ENCODE measurements at regions not wholly inside any gene's neighbourhood (a gene's known extent, or its start where the extent isn't known, plus 50 kb on each side); places are given as distances from the start of the nearest gene placed in this dataset.

DNA sequence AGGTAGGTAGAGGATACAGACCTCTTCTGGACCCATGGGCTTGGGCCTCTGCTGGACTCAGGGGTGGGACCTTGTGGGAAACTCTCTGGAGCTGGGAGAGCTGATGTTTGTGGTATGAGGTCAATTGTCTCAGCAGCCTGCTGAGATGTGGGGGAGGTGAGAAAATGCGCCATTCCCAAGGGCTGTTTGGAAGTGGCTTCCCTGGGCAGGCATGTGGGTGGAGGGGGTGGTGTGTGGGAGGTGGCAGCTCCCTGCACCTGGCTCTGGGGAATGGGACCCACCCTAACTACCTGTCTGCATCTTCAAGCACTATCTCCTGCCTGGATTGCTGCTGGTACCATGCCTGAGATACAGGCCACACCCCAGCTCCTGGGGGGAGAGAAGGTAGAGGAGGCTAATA is 97.4 kb upstream of the THY1 start:
- H3K9me3 Mint-ChIP-seq = peaks cover 0 to 1% of the 10 kb centered on the region in 2 donors

DNA sequence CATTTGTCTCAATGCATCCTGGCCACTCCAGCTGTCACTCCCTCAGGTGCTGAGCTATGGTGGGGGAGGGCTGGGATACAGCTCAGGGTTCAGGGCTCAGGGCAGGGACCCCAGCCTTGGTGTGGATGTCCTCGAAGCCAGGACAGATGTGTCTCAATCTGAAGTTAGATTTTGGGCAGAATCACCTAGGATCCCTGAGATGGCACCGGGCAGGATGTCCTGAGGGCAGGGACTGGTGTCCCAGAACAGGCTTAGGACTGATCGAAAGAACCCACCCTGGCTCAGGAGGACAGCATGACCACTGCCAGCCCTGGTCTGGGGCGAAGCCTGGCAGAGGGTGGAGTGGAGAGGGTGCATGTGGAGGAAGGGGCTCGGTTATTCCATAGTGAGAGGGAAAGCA is 96.8 kb upstream of the THY1 start:
- ATAC-seq (replicated peaks) = no peak
- H3K27ac Mint-ChIP-seq = no peak overlapping the region

More for the DNA sequence above, 97.4 kb upstream of the THY1 start:
- ATAC-seq (replicated peaks) (no peak), DNase-seq (no peak)
- Mint-ChIP-seq H3K4me1 (peaks cover 18 to 23% of the 10 kb centered on the region in 2 donors), H3K27me3 (peaks cover 9 to 18% of the 10 kb centered on the region in 2 donors), H3K4me3 (no peak overlapping the region), H3K36me3 (peaks cover 0 to 3% of the 10 kb centered on the region in 2 donors), H3K27ac (peak overlapping the region; percentile 62)

DNA sequence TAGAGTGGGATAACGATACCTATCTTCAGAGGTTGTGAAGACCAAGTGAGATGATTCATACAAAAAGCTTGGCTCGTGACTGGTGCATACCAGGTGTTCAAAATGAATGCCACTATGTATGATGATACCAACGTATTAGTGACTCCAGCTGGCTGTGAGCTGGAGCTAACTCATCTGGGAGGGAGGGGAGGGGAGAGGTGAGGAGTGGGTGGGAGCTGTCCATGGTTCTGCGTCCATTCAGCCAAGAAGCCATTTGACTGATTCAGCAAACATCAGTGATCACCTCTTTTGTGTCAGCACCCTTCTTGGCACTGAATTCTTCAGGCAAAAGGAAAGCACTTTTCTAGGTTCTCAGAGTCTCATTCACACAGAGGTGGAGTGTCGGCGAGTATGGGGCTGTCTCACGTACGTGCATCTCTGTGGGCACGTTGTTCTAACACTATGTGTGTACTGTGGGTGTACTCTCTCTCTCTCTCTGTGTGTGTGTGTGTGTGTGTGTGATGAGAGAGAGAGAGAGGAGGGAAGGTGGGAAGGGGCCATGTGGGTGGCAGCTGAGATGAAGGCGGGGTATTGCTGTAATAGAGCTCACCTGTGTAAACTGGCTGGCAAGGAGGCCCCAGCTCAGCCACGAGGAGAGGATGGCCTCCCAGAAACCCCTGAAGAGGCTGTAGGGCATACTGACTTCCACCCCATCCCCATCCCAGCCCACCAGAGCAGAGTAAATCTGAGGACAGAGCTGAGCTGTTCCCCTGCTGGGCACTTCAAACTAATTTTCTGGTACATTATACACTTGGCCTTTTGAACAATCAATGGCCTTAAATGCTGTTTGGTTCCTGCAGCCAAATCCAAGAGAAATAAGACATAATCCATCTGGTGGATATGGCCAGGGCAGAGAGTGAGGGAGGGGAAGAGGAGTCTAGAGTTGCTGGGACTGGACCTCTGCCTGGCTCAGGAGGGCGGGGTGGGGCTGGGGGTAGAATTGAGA is 96.1 kb upstream of the THY1 start:
- no peak for ATAC-seq (replicated peaks)
- Mint-ChIP-seq H3K9me3 (peaks cover 0 to under 1% of the 10 kb centered on the region in 2 donors), H3K4me3 (no peak overlapping the region), H3K27ac (no peak overlapping the region), H3K36me3 (peaks cover 0 to 2% of the 10 kb centered on the region in 2 donors), H3K27me3 (peaks cover 9 to 18% of the 10 kb centered on the region in 2 donors), H3K4me1 (peaks cover 11 to 12% of the 10 kb centered on the region in 2 donors)
- DNase-seq = no peak

More for the DNA sequence above, 96.8 kb upstream of the THY1 start:
- peaks cover 9 to 18% of the 10 kb centered on the region in 2 donors for H3K27me3 Mint-ChIP-seq
- peaks cover 0 to 3% of the 10 kb centered on the region in 2 donors for H3K36me3 Mint-ChIP-seq
- H3K9me3 Mint-ChIP-seq = peaks cover 0 to 1% of the 10 kb centered on the region in 2 donors
- H3K4me3 Mint-ChIP-seq = no peak overlapping the region
- H3K4me1 Mint-ChIP-seq = peaks cover 13 to 16% of the 10 kb centered on the region in 2 donors
- no peak for DNase-seq

DNA sequence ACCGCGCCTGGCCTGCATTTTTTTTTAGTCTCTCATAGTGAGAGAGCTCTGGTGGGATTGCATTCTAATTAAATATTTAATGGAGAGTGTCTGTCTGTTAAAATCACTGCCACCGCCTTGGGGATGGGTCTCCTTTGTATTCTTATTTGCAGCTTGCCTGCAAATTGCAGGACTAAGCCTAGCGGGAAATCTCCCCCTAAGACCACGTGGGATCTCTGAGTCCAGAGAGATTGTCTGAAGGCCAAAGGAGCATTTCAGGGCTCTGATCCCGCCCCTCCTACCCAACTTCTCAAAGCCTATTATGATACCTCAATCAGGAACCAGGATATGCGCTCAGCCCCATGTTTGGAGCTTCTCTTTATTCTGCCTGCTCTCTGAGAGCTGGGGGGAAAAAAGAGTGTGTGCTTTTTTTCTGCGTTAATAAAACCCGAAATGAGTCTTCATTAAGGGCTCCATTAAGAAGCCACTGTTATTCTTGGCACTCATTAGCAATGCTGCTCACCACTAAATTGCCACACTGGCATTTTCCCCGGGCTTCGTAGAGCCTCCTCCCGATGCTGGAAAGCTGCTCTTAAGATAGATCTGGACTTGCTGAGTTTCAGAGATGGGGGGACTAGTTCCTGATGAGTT is 92.9 kb upstream of the THY1 start:
- Mint-ChIP-seq H3K9me3 (no peaks in the 10 kb centered on the region), H3K27ac (no peak overlapping the region), H3K27me3 (peaks cover 9 to 16% of the 10 kb centered on the region in 2 donors), H3K36me3 (no peaks in the 10 kb centered on the region), H3K4me3 (no peak overlapping the region), H3K4me1 (peaks cover 30 to 35% of the 10 kb centered on the region in 2 donors)
- DNase-seq (no peak), ATAC-seq (replicated peaks) (no peak)

DNA sequence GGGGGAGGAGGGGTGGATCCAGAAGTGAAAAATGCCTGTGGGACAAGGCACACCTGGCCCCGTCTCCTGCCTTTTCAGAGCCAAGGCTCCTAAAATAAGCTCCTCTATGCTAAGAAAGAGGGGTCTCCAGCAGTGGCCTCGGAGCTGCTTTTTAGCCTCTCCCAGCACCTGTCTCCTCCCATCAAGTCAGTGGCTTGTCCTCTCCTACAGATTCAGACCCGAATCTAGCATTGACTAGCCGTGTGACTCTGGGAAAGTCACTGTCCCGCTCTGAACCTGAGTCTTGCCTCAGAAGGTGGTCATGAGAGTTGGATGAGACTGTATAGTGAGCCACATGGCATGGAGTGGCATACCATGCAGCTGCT is 90.8 kb upstream of the THY1 start:
- no peak for ATAC-seq (replicated peaks)
- Mint-ChIP-seq H3K36me3 (no peaks in the 10 kb centered on the region), H3K4me1 (peaks cover 48 to 51% of the 10 kb centered on the region in 2 donors), H3K27ac (peak overlapping the region; percentile 3), H3K27me3 (peaks cover 9 to 15% of the 10 kb centered on the region in 2 donors), H3K4me3 (no peak overlapping the region), H3K9me3 (no peaks in the 10 kb centered on the region)
- no peak for DNase-seq

DNA sequence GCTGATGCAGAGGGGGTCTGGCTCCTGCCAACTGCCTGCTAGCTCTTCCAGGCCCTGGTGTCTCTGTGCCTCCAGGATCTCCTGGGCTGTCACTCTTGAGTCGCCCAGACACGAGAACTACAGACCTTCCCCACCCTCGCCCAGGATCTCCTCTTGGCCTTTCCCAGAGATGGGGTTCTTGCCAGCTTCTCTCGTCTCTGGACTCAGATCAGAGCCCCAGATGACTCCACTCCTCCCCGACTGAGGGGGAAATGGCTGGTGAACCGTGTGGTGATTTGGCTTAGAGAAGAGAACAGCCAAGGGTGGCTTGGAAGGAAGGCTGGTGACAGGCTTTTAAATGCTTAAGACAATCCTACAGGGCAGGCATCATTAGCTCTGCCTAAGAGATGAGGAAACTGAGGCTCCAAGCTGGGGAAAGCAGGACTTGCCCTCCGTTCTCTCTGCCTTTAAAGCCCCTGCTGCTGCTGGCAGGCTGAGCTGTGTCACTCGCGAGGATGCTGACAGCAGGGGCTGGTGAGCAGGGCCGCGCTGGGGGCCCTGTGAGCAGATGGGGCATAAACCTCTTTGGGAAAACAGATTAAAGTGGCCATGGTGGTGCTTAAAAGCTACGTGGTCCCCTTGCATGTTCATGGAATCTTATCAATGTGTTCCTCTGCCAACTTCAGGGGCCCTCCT is 90.3 kb upstream of the THY1 start:
- Mint-ChIP-seq H3K4me3 (peak overlapping the region in 1 of 2 donors; percentile 82), H3K36me3 (no peaks in the 10 kb centered on the region), H3K9me3 (no peaks in the 10 kb centered on the region), H3K27ac (peak overlapping the region; percentile 90), H3K27me3 (peaks cover 8 to 14% of the 10 kb centered on the region in 2 donors), H3K4me1 (peaks cover 48 to 51% of the 10 kb centered on the region in 2 donors)
- ATAC-seq (replicated peaks) = no peak
- DNase-seq = no peak

DNA sequence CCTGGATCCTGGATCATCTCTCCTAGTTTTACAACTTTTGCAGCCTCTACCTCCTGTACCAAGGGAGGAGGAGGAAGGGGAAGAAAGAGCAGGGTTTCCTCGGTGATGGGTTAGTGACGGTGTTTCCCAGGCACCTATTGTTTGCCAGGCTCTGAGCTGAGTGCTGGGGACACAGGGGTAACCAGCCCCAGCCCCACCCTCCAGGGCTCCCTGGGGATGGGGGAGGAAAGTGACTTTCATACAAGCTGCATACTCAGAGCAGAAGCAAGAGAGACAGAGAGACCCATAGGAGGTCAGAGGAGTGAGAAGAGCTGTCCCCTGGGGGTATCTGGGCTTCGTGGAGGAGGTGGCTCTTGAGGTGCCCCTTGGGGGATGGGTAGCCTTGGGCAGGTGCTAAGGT is 89.4 kb upstream of the THY1 start:
- Mint-ChIP-seq H3K27me3 (peaks cover 0 to 6% of the 10 kb centered on the region in 2 donors), H3K9me3 (no peaks in the 10 kb centered on the region), H3K36me3 (no peaks in the 10 kb centered on the region), H3K4me1 (peaks cover 48 to 51% of the 10 kb centered on the region in 2 donors), H3K27ac (peak overlapping the region; percentile 95), H3K4me3 (peak overlapping the region; percentile 82)
- DNase-seq (peak; percentile 90), ATAC-seq (replicated peaks) (peak; percentile 87 to 88)

DNA sequence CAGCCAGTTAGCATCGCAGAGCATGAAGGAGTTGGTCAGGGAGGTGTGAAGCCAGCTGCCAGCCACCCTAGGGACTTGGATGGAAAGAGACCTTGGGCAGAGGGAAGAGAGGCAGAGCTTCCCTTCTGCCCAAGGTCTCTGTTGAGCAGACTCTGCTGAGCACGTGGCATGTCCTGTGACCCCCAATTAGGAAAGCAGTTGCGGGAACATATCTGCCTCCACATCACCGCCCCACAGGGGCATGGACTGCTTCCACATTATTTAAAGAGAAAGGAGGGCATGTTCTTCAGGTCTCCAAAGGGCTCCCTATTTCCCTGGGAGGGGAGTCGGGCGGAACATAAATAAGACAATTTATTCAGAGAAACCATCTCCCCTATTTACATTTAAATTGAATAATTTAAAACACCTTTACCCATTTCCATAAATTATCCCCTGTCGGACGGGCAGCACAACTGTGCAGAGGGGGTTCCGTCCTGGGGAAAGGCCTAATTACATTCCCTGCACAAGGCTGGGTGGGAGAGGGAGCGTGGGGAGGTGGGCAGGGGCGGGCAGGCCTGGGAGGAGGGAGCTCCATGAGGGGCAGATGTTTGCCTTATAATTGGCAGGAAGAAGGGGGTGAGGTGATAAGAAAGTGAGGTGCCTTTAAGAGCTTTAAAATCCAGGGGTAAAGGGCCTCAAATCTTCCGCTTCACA is 88.8 kb upstream of the THY1 start:
- H3K27me3 Mint-ChIP-seq = peaks cover 0 to 6% of the 10 kb centered on the region in 2 donors
- H3K9me3 Mint-ChIP-seq = no peaks in the 10 kb centered on the region
- peak overlapping the region; percentile 82 for H3K4me3 Mint-ChIP-seq
- no peaks in the 10 kb centered on the region for H3K36me3 Mint-ChIP-seq
- ATAC-seq (replicated peaks) (no peak), DNase-seq (no peak)
- peak overlapping the region; percentile 95 for H3K27ac Mint-ChIP-seq
- H3K4me1 Mint-ChIP-seq = peaks cover 48 to 51% of the 10 kb centered on the region in 2 donors

DNA sequence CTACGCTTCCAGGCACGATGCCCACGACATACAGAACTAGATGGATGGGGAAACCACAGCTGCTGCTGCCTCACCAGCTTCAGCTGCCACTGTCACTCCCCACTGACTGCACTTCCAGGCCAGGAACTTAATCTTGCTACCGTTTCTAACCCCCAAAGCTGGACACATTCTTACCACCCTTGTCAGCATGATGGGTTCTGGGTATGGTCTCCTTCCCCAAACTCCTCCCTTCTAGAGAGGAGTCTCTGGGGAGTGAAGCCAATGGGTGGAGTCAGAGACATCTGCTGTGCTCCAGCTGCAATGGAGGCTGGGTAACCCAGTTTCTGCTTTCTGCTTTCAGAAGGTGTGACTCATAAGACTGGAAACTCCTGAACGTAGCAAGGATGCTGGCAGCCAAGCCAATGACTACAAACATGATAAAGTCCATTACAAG is 87.0 kb upstream of the THY1 start:
- Mint-ChIP-seq H3K36me3 (no peaks in the 10 kb centered on the region), H3K27ac (peak overlapping the region; percentile 95), H3K4me3 (peak overlapping the region; percentile 9 to 64), H3K27me3 (peaks cover 4 to 8% of the 10 kb centered on the region in 2 donors), H3K4me1 (peaks cover 47 to 51% of the 10 kb centered on the region in 2 donors), H3K9me3 (no peaks in the 10 kb centered on the region)
- DNase-seq (peak; percentile 85), ATAC-seq (replicated peaks) (peak; percentile 82 to 83)

DNA sequence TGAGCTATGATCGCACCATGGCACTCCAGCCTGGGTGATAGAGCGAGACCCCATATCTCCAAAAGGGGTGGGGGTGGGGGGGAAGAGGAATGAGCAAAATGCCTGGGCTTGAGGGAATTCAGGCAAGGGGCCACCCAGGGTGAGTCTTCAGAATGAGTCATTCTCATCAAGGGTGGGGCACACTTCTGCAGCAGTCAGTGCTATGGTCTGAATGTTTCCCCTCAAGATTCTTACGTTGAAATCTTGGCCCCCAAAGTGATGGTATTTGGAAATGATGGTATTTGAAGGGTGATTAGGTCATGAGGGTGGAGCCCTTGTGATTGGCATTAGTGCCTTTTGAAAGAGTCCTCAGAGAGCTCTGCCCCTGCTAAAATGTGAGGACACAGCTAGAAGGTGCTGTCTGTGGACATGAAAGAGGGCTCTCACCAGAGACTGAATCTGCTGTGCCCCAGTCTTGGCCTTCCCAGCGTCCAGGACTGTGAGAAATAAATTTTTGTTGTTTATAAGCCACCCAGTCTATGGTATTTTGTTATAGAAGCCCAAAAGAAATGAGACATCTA is 86.4 kb upstream of the THY1 start:
- Mint-ChIP-seq H3K4me1 (peaks cover 47 to 50% of the 10 kb centered on the region in 2 donors), H3K27me3 (peaks cover 4 to 8% of the 10 kb centered on the region in 2 donors), H3K36me3 (no peaks in the 10 kb centered on the region), H3K27ac (peak overlapping the region; percentile 95), H3K4me3 (peak overlapping the region in 1 of 2 donors; percentile 64), H3K9me3 (no peaks in the 10 kb centered on the region)
- DNase-seq (no peak), ATAC-seq (replicated peaks) (peak; percentile 3 to 5)

DNA sequence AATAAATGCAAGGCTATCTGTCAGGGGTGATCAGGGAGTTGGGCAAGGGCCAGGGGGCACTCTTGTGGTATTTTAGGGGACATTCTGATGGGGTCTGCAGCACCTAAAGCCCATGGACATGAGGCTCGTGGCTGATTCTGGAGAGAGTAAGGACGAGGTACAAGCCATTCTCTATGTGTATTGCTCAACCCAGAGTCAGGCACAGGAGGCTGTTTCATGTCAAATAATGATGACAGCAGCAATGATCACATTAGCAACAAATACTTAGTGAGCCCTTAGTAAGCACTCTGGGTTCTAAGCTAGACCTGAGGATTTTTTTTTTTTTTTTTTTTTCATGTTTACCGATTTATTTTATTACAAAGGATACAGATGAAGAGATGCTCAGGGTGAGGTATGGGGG is 83.5 kb upstream of the THY1 start:
- no peak for DNase-seq
- Mint-ChIP-seq H3K4me3 (no peak overlapping the region), H3K9me3 (peaks cover 5 to 9% of the 10 kb centered on the region in 2 donors), H3K4me1 (peaks cover 21 to 24% of the 10 kb centered on the region in 2 donors), H3K27ac (no peak overlapping the region), H3K27me3 (peaks cover 19 to 20% of the 10 kb centered on the region in 2 donors), H3K36me3 (peaks cover 4 to 8% of the 10 kb centered on the region in 2 donors)
- no peak for ATAC-seq (replicated peaks)

DNA sequence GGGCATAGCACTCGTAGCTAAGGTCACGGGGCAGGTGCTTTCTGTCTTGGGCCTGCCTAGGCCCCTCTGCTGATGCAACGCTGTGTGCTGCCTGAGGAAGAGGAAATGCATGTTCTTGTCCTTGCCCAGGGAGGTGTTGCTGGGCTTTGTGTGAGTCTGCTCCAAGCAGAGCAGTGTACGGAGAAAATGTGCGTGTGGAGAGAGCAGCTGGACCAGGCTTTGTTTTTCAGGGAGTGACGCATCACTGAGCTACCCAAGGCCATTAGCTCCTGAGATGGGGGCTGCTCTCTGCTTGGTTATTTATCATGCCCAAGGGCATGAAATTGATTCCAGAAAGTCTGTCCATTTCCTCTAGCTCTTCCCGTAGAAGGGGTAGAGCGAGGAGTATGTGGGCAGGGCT is 82.9 kb upstream of the THY1 start:
- Mint-ChIP-seq H3K36me3 (peaks cover 4 to 8% of the 10 kb centered on the region in 2 donors), H3K4me3 (no peak overlapping the region), H3K27me3 (peaks cover 21 to 22% of the 10 kb centered on the region in 2 donors)

DNA sequence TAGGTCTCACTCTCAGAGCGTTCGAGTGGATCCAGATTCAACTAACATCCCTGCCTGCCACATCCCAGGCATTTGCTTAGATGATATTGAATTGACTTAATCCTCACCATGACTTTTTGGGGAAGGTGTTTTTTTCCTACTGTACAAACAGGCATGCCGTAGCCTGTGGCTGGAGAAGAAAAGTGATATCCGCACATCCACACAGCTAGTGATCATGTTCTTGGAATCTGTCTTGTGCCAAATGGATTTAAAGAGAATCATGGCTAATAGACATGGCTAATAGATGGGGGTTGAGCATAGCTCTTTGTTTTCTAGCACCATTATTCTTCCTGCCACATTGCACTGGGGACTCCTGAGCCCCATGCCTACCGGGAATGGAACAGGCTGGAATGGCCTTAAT is 82.1 kb upstream of the THY1 start:
- ATAC-seq (replicated peaks) = no peak
- Mint-ChIP-seq H3K27ac (no peak overlapping the region), H3K4me1 (peaks cover 8 to 12% of the 10 kb centered on the region in 2 donors), H3K4me3 (no peak overlapping the region), H3K27me3 (peaks cover 21 to 26% of the 10 kb centered on the region in 2 donors), H3K9me3 (peaks cover 5 to 9% of the 10 kb centered on the region in 2 donors), H3K36me3 (peaks cover 4 to 8% of the 10 kb centered on the region in 2 donors)
- DNase-seq = no peak

More for the DNA sequence above, 82.9 kb upstream of the THY1 start:
- peak overlapping the region; percentile 67 for H3K27ac Mint-ChIP-seq
- no peak for DNase-seq
- no peak for ATAC-seq (replicated peaks)
- H3K9me3 Mint-ChIP-seq = peaks cover 5 to 9% of the 10 kb centered on the region in 2 donors
- H3K4me1 Mint-ChIP-seq = peaks cover 15 to 19% of the 10 kb centered on the region in 2 donors
